Mucosa of descending colon (tissue), 3 donors: ENCODE measurements at regions not wholly inside any gene's neighbourhood (a gene's known extent, or its start where the extent isn't known, plus 50 kb on each side); places are given as distances from the start of the nearest gene placed in this dataset.

Experiments used
- ATAC-seq: fragments of 200-7000 bp; cut with Tn5 transposase; one replicate; pipeline ENCODE4 v1.9.1; 2020; ENCODE audit warnings: mild to moderate bottlenecking, moderate library complexity
- DNase-seq, 3 donors: peaks; one replicate each; pipeline ENCODE4 v3.0.0-alpha.2; 2020
- H3K36me3 ChIP-seq: fragments of 200-600 bp; one replicate; pipeline ENCODE4 v1.8.0; 2021; ENCODE audit warnings: low read depth, mild to moderate bottlenecking
- H3K4me1 ChIP-seq: fragments of 200-600 bp; one replicate; pipeline ENCODE4 v1.8.0; 2021; ENCODE audit warnings: low read depth, mild to moderate bottlenecking
- H3K4me3 ChIP-seq: fragments of 200-600 bp; one replicate; pipeline ENCODE4 v1.8.0; 2021; ENCODE audit warnings: mild to moderate bottlenecking
- H3K9me3 ChIP-seq: fragments of 200-600 bp; one replicate; pipeline ENCODE4 v1.8.0; 2021; ENCODE audit warnings: mild to moderate bottlenecking
- intact Hi-C, 2 donors: fragments of 100-400 bp; cut with DNase I in 1 of 2; cut with micrococcal nuclease in 1 of 2; formaldehyde crosslinking; loops; one replicate each; pipeline versions ENCODE4 v1.11.0 to v1.11.1; 2022; cut with DNase I, micrococcal nuclease
- TF ChIP-seq, protein P1 (sequence below): fragments of 200-600 bp; IDR thresholded peaks from one replicate; pipeline ENCODE4 v1.8.0; 2022; ENCODE audit warnings: antibody characterized with exemption, mild to moderate bottlenecking
- donor health status: DM: no; HTN: no; CAD: no; lungs with moderate emphysema.
- donor health status: DM: no; HTN: no; CAD: no.
- donor health status: DM: no; HTN: yes; CAD: no.

DNA sequence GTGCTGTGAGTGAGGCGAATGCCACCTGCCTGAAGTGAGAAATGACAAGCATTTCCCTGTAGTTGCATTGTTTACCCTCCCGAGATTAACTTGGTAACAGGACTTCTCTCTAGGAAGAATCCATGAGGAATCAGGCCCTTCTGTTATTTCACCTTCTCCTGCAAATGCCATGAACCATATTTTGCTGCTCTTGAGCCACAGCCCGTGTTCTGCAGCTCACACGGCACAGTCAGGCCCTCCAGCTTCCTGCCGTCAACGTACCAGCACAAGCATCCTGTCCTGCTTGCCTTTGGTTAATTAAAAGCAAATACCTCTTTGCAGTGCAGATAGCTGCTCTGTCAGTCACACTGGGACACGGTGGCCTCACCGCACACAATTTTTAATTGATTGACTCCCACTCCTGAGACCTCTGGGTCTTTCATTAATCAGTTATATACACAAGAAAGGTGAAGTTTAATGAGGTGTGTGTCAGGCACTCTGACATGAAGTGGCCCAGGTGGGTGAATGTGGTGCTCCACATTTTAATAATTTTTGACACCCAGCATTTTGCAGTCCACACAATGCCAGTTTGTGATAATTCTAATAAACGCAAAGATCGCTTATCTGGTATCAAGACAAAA is 95.3 kb upstream of the ASB18 start:
- H3K9me3 ChIP-seq, result no peaks in the 10 kb centered on the region
- H3K4me1 ChIP-seq, result no peaks in the 10 kb centered on the region
- no peaks in the 10 kb centered on the region for H3K36me3 ChIP-seq
- ATAC-seq (no peak), DNase-seq (no peak)
- intact Hi-C loops, result no loop called here
- H3K4me3 ChIP-seq, result no peak overlapping the region
- TF ChIP-seq, protein P1, sequence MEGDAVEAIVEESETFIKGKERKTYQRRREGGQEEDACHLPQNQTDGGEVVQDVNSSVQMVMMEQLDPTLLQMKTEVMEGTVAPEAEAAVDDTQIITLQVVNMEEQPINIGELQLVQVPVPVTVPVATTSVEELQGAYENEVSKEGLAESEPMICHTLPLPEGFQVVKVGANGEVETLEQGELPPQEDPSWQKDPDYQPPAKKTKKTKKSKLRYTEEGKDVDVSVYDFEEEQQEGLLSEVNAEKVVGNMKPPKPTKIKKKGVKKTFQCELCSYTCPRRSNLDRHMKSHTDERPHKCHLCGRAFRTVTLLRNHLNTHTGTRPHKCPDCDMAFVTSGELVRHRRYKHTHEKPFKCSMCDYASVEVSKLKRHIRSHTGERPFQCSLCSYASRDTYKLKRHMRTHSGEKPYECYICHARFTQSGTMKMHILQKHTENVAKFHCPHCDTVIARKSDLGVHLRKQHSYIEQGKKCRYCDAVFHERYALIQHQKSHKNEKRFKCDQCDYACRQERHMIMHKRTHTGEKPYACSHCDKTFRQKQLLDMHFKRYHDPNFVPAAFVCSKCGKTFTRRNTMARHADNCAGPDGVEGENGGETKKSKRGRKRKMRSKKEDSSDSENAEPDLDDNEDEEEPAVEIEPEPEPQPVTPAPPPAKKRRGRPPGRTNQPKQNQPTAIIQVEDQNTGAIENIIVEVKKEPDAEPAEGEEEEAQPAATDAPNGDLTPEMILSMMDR, result no peak

DNA sequence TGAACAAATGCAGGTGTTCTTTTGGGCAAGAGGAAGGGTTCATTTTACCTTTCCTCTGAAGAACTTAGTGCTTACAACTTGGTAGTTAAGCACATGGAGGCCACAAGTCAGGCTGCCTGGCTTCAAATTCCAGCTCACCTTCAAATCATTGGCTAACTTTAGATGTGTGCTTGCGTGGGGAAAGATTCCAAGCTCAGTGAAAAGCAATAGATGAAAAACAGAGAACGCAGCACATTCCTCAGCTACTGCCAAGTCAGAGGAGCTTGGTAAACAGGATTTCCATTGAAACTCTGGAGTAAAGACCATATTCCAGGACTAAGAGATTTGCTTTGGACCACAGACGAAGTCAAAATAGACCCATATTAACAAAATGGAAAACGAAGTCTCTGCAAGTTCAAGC is 96.3 kb upstream of the ASB18 start:
- H3K36me3 ChIP-seq, result no peaks in the 10 kb centered on the region
- intact Hi-C loops, result no loop called here
- no peaks in the 10 kb centered on the region for H3K4me1 ChIP-seq
- no peak overlapping the region for H3K4me3 ChIP-seq
- no peak for DNase-seq
- ATAC-seq, result no peak
- TF ChIP-seq, protein P1, result no peak
- H3K9me3 ChIP-seq, result no peaks in the 10 kb centered on the region

DNA sequence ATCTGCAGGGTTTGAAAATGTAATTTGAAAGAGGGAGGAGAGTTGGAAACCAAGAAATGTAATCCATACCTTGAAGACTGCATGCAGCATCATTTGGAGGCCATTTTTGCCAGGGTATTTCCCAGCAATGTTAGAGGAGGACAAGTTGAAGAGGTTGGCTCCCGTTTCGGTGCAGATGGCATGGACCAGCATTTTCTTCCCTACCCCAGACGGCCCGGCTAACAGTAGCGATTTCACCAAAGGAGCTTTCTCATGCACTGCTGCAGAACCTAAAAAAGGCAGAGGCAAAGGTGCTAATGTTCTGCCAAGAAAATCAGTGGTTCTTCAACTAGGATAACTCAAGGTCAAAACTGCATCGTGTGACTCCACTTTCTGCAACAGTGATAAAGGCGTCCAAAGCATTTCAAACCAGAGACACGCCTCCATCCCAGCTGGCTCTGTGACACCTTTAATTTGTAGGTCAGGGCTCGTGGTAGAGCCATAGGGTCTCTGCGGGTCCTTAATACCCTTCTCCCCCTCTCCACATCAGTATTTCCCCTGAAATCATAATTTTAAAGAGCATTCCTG is 99.6 kb upstream of the ASB18 start:
- H3K4me1 ChIP-seq, result no peaks in the 10 kb centered on the region
- ATAC-seq (no peak), DNase-seq (no peak)
- no peaks in the 10 kb centered on the region for H3K9me3 ChIP-seq
- intact Hi-C loops, result no loop called here
- TF ChIP-seq, protein P1, result no peak
- no peaks in the 10 kb centered on the region for H3K36me3 ChIP-seq
- no peak overlapping the region for H3K4me3 ChIP-seq

DNA sequence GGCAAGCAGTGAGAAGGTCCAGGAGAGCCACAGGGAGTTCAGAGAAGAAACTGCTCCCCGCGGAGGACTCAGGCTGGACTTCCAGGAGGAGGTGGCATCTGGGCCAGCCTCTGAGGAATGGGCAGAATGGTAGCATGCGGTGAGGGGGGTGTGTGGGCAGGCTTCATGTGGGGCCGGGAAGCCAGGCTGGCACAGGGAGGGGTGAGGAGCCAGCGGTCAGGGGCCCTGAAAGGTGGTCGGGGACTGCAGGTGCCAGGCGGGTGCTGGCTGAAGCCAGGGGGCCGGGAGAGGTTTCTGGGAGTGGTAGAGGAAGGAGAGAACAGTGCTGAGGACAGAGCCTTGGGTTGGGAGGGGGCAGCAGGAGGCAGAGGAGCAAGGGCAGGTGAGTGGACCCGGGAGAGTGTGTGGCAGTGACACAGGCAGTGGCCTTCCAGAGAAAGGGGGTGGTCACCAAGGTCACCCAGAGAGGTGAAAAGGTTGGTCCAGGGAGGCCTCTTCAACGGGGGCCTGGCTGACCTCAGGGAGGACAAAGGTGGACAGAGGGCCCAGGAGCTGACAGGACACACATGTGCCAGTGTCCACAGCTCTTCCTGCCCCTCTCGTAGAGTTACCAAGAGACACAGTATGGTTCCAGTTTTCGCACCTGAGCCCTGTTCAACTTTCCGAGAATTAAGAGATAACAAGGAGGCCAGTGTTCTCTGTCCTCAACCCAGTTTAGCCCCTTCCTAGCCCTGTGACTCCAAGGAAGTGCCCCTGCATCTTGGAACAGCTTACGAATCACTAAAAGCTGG is 101.2 kb upstream of the ASB18 start:
- H3K9me3 ChIP-seq, result no peaks in the 10 kb centered on the region
- H3K4me3 ChIP-seq, result no peak overlapping the region
- DNase-seq (no peak), ATAC-seq (no peak)
- TF ChIP-seq, protein P1, result no peak
- intact Hi-C loops, result no loop called here
- no peaks in the 10 kb centered on the region for H3K36me3 ChIP-seq
- H3K4me1 ChIP-seq, result no peaks in the 10 kb centered on the region

DNA sequence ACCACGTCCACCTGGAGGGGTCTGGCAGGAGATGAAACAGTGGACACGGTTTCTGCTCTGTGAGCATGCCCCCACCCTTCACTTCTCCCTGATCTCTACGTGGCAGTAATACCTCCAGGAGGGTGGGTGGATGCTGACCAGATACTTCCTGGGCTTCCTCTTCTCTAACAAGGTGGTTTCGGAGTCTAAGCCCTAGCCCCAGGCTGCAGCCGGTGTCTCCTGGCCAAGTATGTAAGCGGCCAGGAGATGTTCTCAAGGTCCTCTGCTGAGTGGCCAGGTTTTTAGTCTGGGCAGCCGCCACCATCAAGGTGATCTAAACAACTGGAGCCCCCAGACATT is 101.8 kb upstream of the ASB18 start:
- no peaks in the 10 kb centered on the region for H3K36me3 ChIP-seq
- no peak for DNase-seq
- no peaks in the 10 kb centered on the region for H3K4me1 ChIP-seq
- H3K9me3 ChIP-seq, result no peaks in the 10 kb centered on the region
- ATAC-seq, result no peak
- intact Hi-C loops, result no loop called here
- H3K4me3 ChIP-seq, result no peak overlapping the region
- TF ChIP-seq, protein P1, result no peak
